WTC11 (cell line): ENCODE measurements at regions not wholly inside any gene's neighbourhood (a gene's known extent, or its start where the extent isn't known, plus 50 kb on each side); places are given as distances from the start of the nearest gene placed in this dataset.

Source experiments
- CTCF ChIP-seq: fragments of 200-600 bp; IDR thresholded peaks from 2 replicates; pipeline ENCODE4 v1.8.0; 2022; ENCODE audit warnings: antibody characterized with exemption
- ETV6 ChIP-seq: sonication (generic); formaldehyde crosslinking; IDR thresholded peaks from 2 replicates; pipeline ENCODE4 v1.8.1; 2022; ENCODE audit warnings: mild to moderate bottlenecking, missing genetic modification reagents
- MAX ChIP-seq: sonication (generic); formaldehyde crosslinking; IDR thresholded peaks from 2 replicates; pipeline ENCODE4 v1.8.0; 2022; ENCODE audit warnings: mild to moderate bottlenecking, missing genetic modification reagents
- NR3C1 ChIP-seq: sonication (generic); formaldehyde crosslinking; conservative IDR thresholded peaks from 2 replicates; pipeline ENCODE4 v1.8.1; 2023; ENCODE audit warnings: low read depth, mild to moderate bottlenecking, missing genetic modification reagents

DNA sequence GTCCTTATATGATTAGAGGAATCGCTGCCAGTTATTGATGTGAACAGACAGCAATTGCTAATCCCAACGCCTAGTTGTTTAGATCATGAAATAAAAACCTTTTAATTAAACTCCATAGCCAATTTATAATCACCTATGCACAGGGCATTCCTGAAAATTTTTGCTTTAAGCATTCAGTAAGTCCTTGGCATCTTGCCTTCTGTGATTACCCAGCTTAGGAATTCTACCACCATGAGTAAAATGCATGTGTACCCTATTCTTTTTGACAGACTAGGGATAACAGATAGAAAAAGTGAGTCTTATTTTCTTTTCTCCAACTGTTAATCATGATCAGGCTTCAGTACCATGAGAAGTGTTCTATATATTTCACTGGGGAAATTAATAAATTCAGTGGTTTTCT, 995.3 kb upstream of the GRIA3 start:
- no peak for TF ChIP-seq NR3C1 (CRISPR knock-in tag)
- TF ChIP-seq CTCF = no peak
- no peak for TF ChIP-seq MAX (CRISPR knock-in tag)
- no peak for TF ChIP-seq ETV6 (CRISPR knock-in tag)
